CD4-positive, CD25-positive, alpha-beta regulatory T cell (primary cell): ENCODE measurements at regions not wholly inside any gene's neighbourhood (a gene's known extent, or its start where the extent isn't known, plus 50 kb on each side); places are given as distances from the start of the nearest gene placed in this dataset.
"Not testable (repeated sequence)": the region's sequence is repeated elsewhere in the genome, so short reads cannot be mapped to it uniquely, and the experiment has no call there.

Experiments
- ATAC-seq, 2 donors: fragments of 150-1000 bp; cut with Tn5 transposase; one replicate each; pipeline ENCODE4 v1.10.0; 2021; ENCODE audit warnings: low read depth in 2 of 2, moderate number of reproducible peaks in 2 of 2, moderate library complexity in 1 of 2
- DNase-seq, 3 donors: peaks; one replicate each; pipeline versions ENCODE4 v3.0.0 to v3.0.0-alpha.2; 2012 to 2022; ENCODE audit warnings: mixed read lengths in 1 of 3
- H3K27ac ChIP-seq: one replicate; pipeline ENCODE4 v1.7.0; 2013; ENCODE audit warnings: mild to moderate bottlenecking, low read length; ENCODE audit not compliant: insufficient read depth, poor library complexity, severe bottlenecking
- H3K27me3 ChIP-seq: one replicate; pipeline ENCODE4 v1.7.0; 2013; ENCODE audit warnings: low read length; ENCODE audit not compliant: control insufficient read depth, insufficient read depth
- H3K36me3 ChIP-seq: one replicate; pipeline ENCODE4 v1.7.0; 2013; ENCODE audit warnings: mild to moderate bottlenecking, low read length, moderate library complexity; ENCODE audit not compliant: control insufficient read depth, insufficient read depth
- H3K4me1 ChIP-seq: 2 replicates; pipeline ENCODE4 v1.7.0; 2013; ENCODE audit warnings: mild to moderate bottlenecking, low read length; ENCODE audit not compliant: insufficient read depth, control insufficient read depth, poor library complexity, severe bottlenecking
- H3K4me3 ChIP-seq: one replicate; pipeline ENCODE4 v1.7.0; 2013; ENCODE audit warnings: low read depth, mild to moderate bottlenecking, low read length, moderate library complexity
- H3K9me3 ChIP-seq, 2 experiments: 1 replicate in 1 of 2; 2 replicates in 1 of 2; pipeline ENCODE4 v1.7.0; 2013; ENCODE audit warnings: low read length in 2 of 2, mild to moderate bottlenecking in 1 of 2, moderate library complexity in 1 of 2; ENCODE audit not compliant: control insufficient read depth in 2 of 2
- H3K27ac Mint-ChIP-seq, 3 donors: one replicate each; pipeline ENCODE4 v1.8.0; 2020 to 2022; ENCODE audit warnings: mild to moderate bottlenecking in 3 of 3, mixed read lengths in 3 of 3, moderate library complexity in 2 of 3
- H3K27me3 Mint-ChIP-seq: one replicate; pipeline ENCODE4 v1.8.0; 2022; ENCODE audit warnings: mild to moderate bottlenecking, mixed read lengths
- H3K36me3 Mint-ChIP-seq: one replicate; pipeline ENCODE4 v1.8.0; 2020; ENCODE audit warnings: mixed read lengths
- H3K4me1 Mint-ChIP-seq, 4 donors: one replicate each; pipeline ENCODE4 v1.8.0; 2020 to 2022; ENCODE audit warnings: mixed read lengths in 4 of 4, mild to moderate bottlenecking in 1 of 4
- H3K4me3 Mint-ChIP-seq, 4 donors: one replicate each; pipeline ENCODE4 v1.8.0; 2020 to 2022; ENCODE audit warnings: mild to moderate bottlenecking in 4 of 4, mixed read lengths in 4 of 4, moderate library complexity in 3 of 4
- H3K9me3 Mint-ChIP-seq, 7 donors: one replicate each; pipeline ENCODE4 v1.8.0; 2020 to 2022; ENCODE audit warnings: mixed read lengths in 7 of 7, mild to moderate bottlenecking in 3 of 7, moderate library complexity in 2 of 7

DNA sequence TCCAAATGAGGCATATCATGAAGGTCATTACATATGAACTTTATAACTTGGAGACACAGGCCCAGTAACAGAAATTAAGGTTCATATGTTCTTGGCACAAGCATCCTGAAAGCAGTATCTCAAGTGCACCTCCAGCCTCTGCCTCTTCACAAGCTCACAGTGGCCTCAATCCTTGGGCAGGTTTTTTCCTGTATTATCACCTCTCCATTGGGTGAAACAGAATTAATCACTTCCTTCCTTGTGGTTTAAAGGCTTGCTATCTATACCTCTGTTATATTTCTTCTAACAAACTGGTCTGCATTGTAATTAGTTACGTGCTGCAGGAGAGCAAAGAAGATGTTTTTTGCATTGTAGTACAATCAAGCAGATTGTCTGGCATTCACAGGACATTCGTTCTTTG lies 471.0 kb downstream of the FOXD4L4 start:
- H3K27me3 ChIP-seq, DNase-seq, H3K4me1 Mint-ChIP-seq, H3K9me3 Mint-ChIP-seq, H3K36me3 ChIP-seq, H3K4me1 ChIP-seq, H3K4me3 ChIP-seq, H3K27ac ChIP-seq, H3K27me3 Mint-ChIP-seq, ATAC-seq, H3K36me3 Mint-ChIP-seq, H3K27ac Mint-ChIP-seq, H3K4me3 Mint-ChIP-seq, H3K9me3 ChIP-seq: not testable (repeated sequence)

- H3K27ac ChIP-seq, H3K27me3 Mint-ChIP-seq, H3K9me3 Mint-ChIP-seq, H3K4me1 ChIP-seq, H3K36me3 Mint-ChIP-seq, H3K4me3 ChIP-seq, ATAC-seq, H3K4me1 Mint-ChIP-seq, H3K27ac Mint-ChIP-seq, DNase-seq, H3K4me3 Mint-ChIP-seq, H3K9me3 ChIP-seq, H3K27me3 ChIP-seq, H3K36me3 ChIP-seq: not testable (repeated sequence)
Measured at GRCh38 chr9:66244763-66245162, 507.8 kb downstream of the FOXD4L4 start.

DNA sequence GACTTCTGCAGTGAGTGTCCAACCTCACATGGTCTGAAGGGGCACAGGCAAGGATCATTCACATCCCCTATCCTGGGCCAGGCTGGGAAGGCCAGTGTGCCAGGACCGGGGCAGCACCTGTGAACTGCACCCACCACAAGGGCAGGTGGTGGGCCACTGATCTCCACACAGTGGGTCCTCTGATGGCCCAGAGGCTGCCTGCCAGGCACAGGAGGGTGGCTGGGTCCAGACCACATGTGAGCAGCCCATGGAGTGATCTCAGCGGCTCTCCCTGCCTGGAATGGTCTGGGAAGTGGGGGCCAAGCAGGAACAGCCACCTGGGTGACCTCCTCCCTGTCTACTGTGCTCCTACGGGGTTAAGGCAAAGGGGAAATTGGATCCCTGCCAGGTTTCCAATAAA lies 508.5 kb downstream of the FOXD4L4 start:
- H3K4me1 ChIP-seq, H3K9me3 Mint-ChIP-seq, ATAC-seq, H3K27ac ChIP-seq, H3K27me3 ChIP-seq, H3K27ac Mint-ChIP-seq, H3K4me3 ChIP-seq, H3K4me3 Mint-ChIP-seq, H3K36me3 Mint-ChIP-seq, H3K4me1 Mint-ChIP-seq, H3K36me3 ChIP-seq, DNase-seq, H3K27me3 Mint-ChIP-seq, H3K9me3 ChIP-seq: not testable (repeated sequence)

DNA sequence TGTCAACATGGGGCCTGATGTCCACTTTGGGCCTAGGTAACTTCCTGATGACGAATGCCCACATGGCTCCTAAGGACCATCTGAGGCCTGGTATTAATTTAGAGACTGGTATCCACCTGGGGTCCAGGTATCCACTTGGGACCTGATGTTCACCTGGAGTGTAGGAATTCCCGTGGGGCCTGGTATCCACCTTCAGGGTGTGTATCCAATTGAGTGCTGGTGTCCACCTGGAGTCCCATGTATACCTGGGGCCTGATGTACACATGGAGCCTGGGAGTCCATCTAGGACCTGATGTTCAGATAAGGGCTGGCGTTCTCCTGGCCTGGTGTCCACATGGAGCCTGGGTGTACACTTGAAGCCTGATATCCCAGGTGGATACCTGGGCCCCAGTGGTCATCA lies 520.6 kb downstream of the FOXD4L4 start:
- not testable (repeated sequence) for H3K4me3 Mint-ChIP-seq, H3K4me3 ChIP-seq, H3K27ac Mint-ChIP-seq, H3K9me3 ChIP-seq, H3K27ac ChIP-seq, H3K36me3 Mint-ChIP-seq, DNase-seq, ATAC-seq, H3K27me3 Mint-ChIP-seq, H3K9me3 Mint-ChIP-seq, H3K36me3 ChIP-seq, H3K27me3 ChIP-seq, H3K4me1 ChIP-seq, H3K4me1 Mint-ChIP-seq

- not testable (repeated sequence) for H3K36me3 ChIP-seq, H3K27me3 ChIP-seq, H3K27ac ChIP-seq, H3K9me3 Mint-ChIP-seq, H3K4me3 Mint-ChIP-seq, H3K4me1 Mint-ChIP-seq, DNase-seq, H3K27me3 Mint-ChIP-seq, H3K27ac Mint-ChIP-seq, H3K36me3 Mint-ChIP-seq, H3K9me3 ChIP-seq, H3K4me3 ChIP-seq, ATAC-seq, H3K4me1 ChIP-seq
Measured at GRCh38 chr9:66261576-66261975, 524.6 kb downstream of the FOXD4L4 start.

- DNase-seq, H3K36me3 ChIP-seq, ATAC-seq, H3K4me1 ChIP-seq, H3K27ac ChIP-seq, H3K27me3 ChIP-seq, H3K9me3 Mint-ChIP-seq, H3K9me3 ChIP-seq, H3K36me3 Mint-ChIP-seq, H3K27me3 Mint-ChIP-seq, H3K4me1 Mint-ChIP-seq, H3K27ac Mint-ChIP-seq, H3K4me3 ChIP-seq: not testable (repeated sequence)
- H3K4me3 Mint-ChIP-seq = peak overlapping the region in 1 of 4 donors; percentile 27
Measured at GRCh38 chr9:66263621-66264020, 526.7 kb downstream of the FOXD4L4 start.

DNA sequence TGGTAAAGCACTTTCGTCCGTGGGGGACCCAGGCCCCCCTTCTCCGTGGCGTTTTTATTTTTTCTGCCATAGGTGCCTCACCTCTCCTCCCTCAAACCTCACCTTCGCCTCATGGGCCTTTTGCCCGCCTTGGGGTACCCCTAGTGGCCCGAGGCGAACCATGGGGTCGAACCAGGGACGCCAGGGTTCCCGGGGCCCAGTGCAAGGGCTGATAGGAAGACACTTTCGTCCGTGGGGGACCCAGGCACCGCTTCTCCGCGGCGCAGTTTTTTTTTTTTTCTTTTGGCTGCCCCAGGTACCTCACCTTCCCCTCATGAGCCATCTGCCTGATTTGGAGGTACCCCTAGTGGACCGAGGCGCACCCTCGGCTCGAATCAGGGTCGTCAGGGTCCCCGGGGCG lies 527.8 kb downstream of the FOXD4L4 start:
- not testable (repeated sequence) for DNase-seq, H3K9me3 Mint-ChIP-seq, H3K4me1 ChIP-seq, H3K4me1 Mint-ChIP-seq, H3K4me3 ChIP-seq, H3K9me3 ChIP-seq, H3K4me3 Mint-ChIP-seq, H3K27me3 ChIP-seq, H3K36me3 Mint-ChIP-seq, H3K36me3 ChIP-seq, H3K27ac ChIP-seq, H3K27ac Mint-ChIP-seq, H3K27me3 Mint-ChIP-seq, ATAC-seq

DNA sequence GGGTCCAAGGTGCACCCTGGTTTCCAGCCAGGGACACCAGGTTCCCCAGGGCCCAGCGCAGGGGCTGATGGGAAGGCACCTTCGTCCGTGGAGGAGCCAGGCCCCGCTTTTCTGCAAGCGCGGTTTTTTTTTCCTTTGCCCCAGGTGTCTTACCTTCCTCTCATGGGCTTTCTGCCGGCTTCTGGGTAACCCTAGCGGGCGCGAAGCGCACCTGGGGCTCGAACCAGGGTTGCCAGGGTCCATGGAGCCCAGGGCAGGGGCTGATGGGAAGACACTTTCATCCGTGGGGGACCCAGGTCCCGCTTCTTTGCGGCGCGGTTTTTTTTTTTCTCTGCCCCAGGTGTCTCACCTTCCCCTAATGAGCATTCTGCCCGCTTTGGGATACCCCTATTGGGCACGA lies 529.3 kb downstream of the FOXD4L4 start:
- peak in 1 of 3 donors; percentile 5 for DNase-seq
- not testable (repeated sequence) for H3K4me3 ChIP-seq, H3K27ac Mint-ChIP-seq, H3K36me3 ChIP-seq, H3K4me1 Mint-ChIP-seq, H3K9me3 Mint-ChIP-seq, H3K36me3 Mint-ChIP-seq, H3K4me1 ChIP-seq, H3K9me3 ChIP-seq, H3K27ac ChIP-seq, H3K27me3 Mint-ChIP-seq, ATAC-seq, H3K27me3 ChIP-seq
- H3K4me3 Mint-ChIP-seq = peak overlapping the region in 2 of 4 donors; percentile 27 to 48
